HG02610 (cell line): ENCODE measurements at regions not wholly inside any gene's neighbourhood (a gene's known extent, or its start where the extent isn't known, plus 50 kb on each side); places are given as distances from the start of the nearest gene placed in this dataset.

Source experiments
- ATAC-seq: cut with Tn5 transposase; IDR thresholded peaks from one replicate; pipeline ENCODE4 v1.9.1; 2021; ENCODE audit warnings: mild to moderate bottlenecking, moderate library complexity; ENCODE audit not compliant: unreplicated experiment

- ATAC-seq = no peak
Measured at GRCh38 chr2:16150456-16151280, 210.3 kb downstream of the MYCN start.

- ATAC-seq = no peak
Measured at GRCh38 chr2:16149349-16150243, 209.2 kb downstream of the MYCN start.

GRCh38 chr2:16148632-16149348 lies 208.4 kb downstream of the MYCN start:
- ATAC-seq = no peak

- ATAC-seq = no peak
Measured at GRCh38 chr2:16142383-16143361, 202.3 kb downstream of the MYCN start.

GRCh38 chr2:16141641-16141921 lies 201.2 kb downstream of the MYCN start:
- no peak for ATAC-seq

GRCh38 chr2:16140771-16141640 lies 200.7 kb downstream of the MYCN start:
- ATAC-seq = no peak

- ATAC-seq = no peak
Measured at GRCh38 chr2:16139663-16140615, 199.6 kb downstream of the MYCN start.

- no peak for ATAC-seq
Measured at GRCh38 chr2:16138811-16139662, 198.7 kb downstream of the MYCN start.

GRCh38 chr2:16137080-16137755 lies 196.9 kb downstream of the MYCN start:
- ATAC-seq = no peak

GRCh38 chr2:16136461-16137035 lies 196.2 kb downstream of the MYCN start:
- ATAC-seq = no peak

GRCh38 chr2:16135913-16136310 lies 195.6 kb downstream of the MYCN start:
- ATAC-seq = no peak

GRCh38 chr2:16135196-16135912 lies 195.0 kb downstream of the MYCN start:
- ATAC-seq = no peak

GRCh38 chr2:16134436-16135165 lies 194.3 kb downstream of the MYCN start:
- ATAC-seq = no peak

GRCh38 chr2:16130906-16131400 lies 190.6 kb downstream of the MYCN start:
- no peak for ATAC-seq

- ATAC-seq = no peak
Measured at GRCh38 chr2:16130541-16130880, 190.2 kb downstream of the MYCN start.
